Thyroid gland (tissue), 4 donors: ENCODE measurements at regions not wholly inside any gene's neighbourhood (a gene's known extent, or its start where the extent isn't known, plus 50 kb on each side); places are given as distances from the start of the nearest gene placed in this dataset.

ENCODE experiments used
- POLR2A ChIP-seq, 2 donors: fragments of 450-650 bp; IDR thresholded peaks; one replicate each; pipeline ENCODE4 v1.6.1; 2017; ENCODE audit warnings: antibody characterized with exemption in 2 of 2, mild to moderate bottlenecking in 2 of 2, moderate library complexity in 1 of 2
- TF ChIP-seq, protein P1 (sequence below), 6 experiments: fragments of 200-600 bp in 3 of 6; fragments of 450-650 bp in 3 of 6; sonication (generic) in 3 of 6; IDR thresholded peaks; one replicate each; pipeline ENCODE4 v1.5.1; 2016 to 2019; ENCODE audit warnings: antibody characterized with exemption in 6 of 6, mild to moderate bottlenecking in 2 of 6, inconsistent platforms in 1 of 6, moderate library complexity in 1 of 6

DNA sequence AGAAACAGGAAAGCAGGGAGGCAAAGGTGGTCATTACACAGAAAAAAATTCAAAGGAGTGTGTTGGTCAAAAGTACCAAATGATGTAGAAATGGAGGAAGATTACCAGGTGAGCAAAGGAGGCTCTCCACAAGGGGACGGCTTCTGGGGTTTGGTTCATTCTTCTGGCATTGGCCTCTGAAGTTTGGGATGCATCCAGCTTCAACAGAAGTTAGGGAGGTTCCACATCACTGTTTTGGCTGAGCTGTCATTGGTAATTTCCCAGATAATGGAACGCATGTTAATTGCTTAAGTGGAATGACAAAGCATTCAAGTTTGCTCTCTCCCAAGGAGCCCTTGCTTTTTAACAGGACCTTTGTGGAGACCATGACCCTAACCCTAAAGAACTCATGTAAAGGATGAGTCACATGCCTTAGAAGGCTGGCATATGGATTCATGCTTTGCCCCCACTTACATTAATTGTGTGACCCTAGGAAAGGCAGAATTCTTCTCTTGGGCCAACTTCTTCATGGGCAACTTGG is 398.6 kb downstream of the GPAM start:
- TF ChIP-seq, protein P1, sequence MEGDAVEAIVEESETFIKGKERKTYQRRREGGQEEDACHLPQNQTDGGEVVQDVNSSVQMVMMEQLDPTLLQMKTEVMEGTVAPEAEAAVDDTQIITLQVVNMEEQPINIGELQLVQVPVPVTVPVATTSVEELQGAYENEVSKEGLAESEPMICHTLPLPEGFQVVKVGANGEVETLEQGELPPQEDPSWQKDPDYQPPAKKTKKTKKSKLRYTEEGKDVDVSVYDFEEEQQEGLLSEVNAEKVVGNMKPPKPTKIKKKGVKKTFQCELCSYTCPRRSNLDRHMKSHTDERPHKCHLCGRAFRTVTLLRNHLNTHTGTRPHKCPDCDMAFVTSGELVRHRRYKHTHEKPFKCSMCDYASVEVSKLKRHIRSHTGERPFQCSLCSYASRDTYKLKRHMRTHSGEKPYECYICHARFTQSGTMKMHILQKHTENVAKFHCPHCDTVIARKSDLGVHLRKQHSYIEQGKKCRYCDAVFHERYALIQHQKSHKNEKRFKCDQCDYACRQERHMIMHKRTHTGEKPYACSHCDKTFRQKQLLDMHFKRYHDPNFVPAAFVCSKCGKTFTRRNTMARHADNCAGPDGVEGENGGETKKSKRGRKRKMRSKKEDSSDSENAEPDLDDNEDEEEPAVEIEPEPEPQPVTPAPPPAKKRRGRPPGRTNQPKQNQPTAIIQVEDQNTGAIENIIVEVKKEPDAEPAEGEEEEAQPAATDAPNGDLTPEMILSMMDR (IDR thresholded peaks at IDR 0.05) = no peak
- TF ChIP-seq POLR2A (IDR thresholded peaks at IDR 0.05) = no peak
